ENCODE measurements at regions not wholly inside any gene's neighbourhood (a gene's known extent, or its start where the extent isn't known, plus 50 kb on each side); places are given as distances from the start of the nearest gene placed in this dataset.

DNA sequence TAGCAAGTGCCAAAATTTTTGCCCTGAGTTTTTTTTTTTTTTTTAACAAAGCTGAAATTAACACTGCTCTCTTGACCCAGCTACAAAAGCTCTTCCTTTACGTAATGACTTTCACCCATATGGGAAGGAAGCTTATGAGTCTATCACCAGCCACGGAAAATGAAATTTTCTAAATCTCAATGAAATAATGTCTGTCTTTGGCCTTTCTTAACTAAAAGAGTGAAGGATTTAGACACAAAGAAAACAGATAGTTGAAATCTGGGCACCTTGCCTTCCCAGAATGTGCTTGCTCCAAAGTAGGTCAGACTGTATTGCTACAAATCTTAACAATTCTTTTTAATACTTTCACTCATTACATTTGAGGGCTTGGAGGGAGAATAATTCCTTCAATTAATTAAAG lies 180.8 kb upstream of the MGAT5 start:
- Histone ChIP-seq H3K36me3 (ENCODE audit: control insufficient read depth, insufficient read depth, low read length) (no peaks in the 10 kb centered on the region), H3K4me1 (ENCODE audit: control insufficient read depth, insufficient read depth, low read length) (peaks cover 7% of the 10 kb centered on the region), H3K27ac (ENCODE audit: low read depth, low read length) (no peak overlapping the region), H3K9ac (ENCODE audit: low read length) (no peak overlapping the region), H3K27me3 (ENCODE audit: control insufficient read depth, insufficient read depth, low read length) (no peaks in the 10 kb centered on the region), H3K4me3 (ENCODE audit: low read length) (no peak overlapping the region)

DNA sequence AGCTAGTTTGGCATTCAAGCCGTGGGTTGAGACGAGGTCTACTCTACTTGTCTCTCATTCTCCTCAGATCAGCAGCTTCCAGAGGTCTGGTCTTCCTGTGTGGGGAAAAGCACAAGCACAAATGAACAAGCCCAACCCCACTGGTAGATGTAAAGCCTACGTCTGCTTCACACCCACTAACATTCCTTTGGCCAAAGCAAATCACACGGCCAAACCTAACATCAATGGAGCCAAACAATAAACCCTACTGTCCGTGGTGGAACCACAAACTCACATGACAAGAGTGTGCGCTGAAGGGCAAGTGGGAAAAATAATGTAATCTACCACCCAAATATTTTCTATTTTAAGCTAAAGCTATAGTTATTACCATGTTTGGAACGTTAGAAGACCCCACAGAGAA lies 179.3 kb upstream of the MGAT5 start:
- Histone ChIP-seq H3K9ac (ENCODE audit: low read length) (no peak overlapping the region), H3K4me1 (ENCODE audit: control insufficient read depth, insufficient read depth, low read length) (peaks cover 7% of the 10 kb centered on the region), H3K27ac (ENCODE audit: low read depth, low read length) (no peak overlapping the region), H3K27me3 (ENCODE audit: control insufficient read depth, insufficient read depth, low read length) (no peaks in the 10 kb centered on the region), H3K4me3 (ENCODE audit: low read length) (no peak overlapping the region), H3K36me3 (ENCODE audit: control insufficient read depth, insufficient read depth, low read length) (no peaks in the 10 kb centered on the region)

DNA sequence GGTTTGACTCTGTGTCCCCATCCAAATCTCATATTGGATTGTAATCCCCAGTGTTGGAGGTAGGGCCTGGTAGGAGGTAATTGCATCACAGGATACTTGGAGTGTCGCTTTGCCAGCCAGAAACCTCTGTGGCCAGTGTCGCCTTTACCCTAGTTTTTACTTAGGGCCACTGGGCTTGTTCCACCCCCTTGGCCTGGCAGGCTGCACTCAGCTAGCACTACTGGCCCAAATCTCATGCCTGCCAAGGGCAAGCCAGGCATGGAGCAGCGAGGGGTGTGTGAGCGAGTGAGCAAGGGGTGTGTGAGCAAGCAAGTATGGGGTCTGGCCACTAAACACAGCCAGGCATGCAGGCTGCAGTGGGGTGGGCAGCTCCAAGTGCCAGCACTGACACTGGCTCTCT lies 178.7 kb upstream of the MGAT5 start:
- peaks cover 7% of the 10 kb centered on the region for H3K4me1 ChIP-seq (ENCODE audit: control insufficient read depth, insufficient read depth, low read length)
- H3K27me3 ChIP-seq (ENCODE audit: control insufficient read depth, insufficient read depth, low read length): no peaks in the 10 kb centered on the region
- H3K27ac ChIP-seq (ENCODE audit: low read depth, low read length): no peak overlapping the region
- H3K4me3 ChIP-seq (ENCODE audit: low read length): no peak overlapping the region
- H3K36me3 ChIP-seq (ENCODE audit: control insufficient read depth, insufficient read depth, low read length): no peaks in the 10 kb centered on the region
- no peak overlapping the region for H3K9ac ChIP-seq (ENCODE audit: low read length)

DNA sequence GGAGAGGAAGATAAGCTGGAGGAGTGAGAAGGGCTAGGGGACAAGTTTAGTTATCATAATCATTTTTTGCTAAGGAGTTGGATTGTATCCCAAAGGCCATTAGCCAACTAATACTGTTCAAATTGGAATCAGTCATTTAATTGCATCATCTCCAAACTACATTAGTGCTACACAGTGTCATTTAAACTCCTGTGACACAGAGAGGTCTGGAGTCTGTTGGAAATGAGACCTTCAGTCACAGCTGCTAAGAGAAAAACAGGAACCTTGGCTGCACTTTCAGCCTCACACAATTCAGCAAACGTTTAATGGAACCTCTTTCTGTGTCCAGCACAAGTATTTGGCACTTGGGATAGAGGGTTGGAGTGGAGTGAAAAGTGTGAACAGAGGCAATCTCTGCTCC lies 175.5 kb upstream of the MGAT5 start:
- no peak overlapping the region for H3K27ac ChIP-seq (ENCODE audit: low read depth, low read length)
- H3K27me3 ChIP-seq (ENCODE audit: control insufficient read depth, insufficient read depth, low read length): no peaks in the 10 kb centered on the region
- no peaks in the 10 kb centered on the region for H3K36me3 ChIP-seq (ENCODE audit: control insufficient read depth, insufficient read depth, low read length)
- no peaks in the 10 kb centered on the region for H3K4me1 ChIP-seq (ENCODE audit: control insufficient read depth, insufficient read depth, low read length)
- no peak overlapping the region for H3K4me3 ChIP-seq (ENCODE audit: low read length)
- no peak overlapping the region for H3K9ac ChIP-seq (ENCODE audit: low read length)

DNA sequence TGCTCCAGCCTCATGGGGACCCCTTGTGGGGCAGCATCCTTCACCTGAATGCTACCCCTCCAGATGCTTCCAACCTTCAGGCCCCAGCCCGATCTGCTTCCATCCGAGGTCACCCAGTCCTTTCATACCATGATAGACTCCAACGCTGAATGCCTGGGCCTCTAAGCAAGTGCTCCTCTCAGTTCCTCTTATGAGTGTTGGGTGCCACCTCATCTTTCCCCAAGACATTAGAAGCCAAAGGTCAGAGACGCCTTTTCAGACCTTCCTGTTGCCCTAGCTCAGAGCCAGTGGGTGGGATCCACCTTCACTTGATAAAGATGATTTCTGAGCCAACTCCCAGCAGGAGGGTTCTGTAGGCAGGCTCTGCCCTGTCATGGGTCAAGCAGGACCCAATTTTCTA lies 174.5 kb upstream of the MGAT5 start:
- H3K27ac ChIP-seq (ENCODE audit: low read depth, low read length): no peak overlapping the region
- H3K9ac ChIP-seq (ENCODE audit: low read length): no peak overlapping the region
- no peaks in the 10 kb centered on the region for H3K27me3 ChIP-seq (ENCODE audit: control insufficient read depth, insufficient read depth, low read length)
- no peak overlapping the region for H3K4me3 ChIP-seq (ENCODE audit: low read length)
- no peaks in the 10 kb centered on the region for H3K4me1 ChIP-seq (ENCODE audit: control insufficient read depth, insufficient read depth, low read length)
- no peaks in the 10 kb centered on the region for H3K36me3 ChIP-seq (ENCODE audit: control insufficient read depth, insufficient read depth, low read length)

DNA sequence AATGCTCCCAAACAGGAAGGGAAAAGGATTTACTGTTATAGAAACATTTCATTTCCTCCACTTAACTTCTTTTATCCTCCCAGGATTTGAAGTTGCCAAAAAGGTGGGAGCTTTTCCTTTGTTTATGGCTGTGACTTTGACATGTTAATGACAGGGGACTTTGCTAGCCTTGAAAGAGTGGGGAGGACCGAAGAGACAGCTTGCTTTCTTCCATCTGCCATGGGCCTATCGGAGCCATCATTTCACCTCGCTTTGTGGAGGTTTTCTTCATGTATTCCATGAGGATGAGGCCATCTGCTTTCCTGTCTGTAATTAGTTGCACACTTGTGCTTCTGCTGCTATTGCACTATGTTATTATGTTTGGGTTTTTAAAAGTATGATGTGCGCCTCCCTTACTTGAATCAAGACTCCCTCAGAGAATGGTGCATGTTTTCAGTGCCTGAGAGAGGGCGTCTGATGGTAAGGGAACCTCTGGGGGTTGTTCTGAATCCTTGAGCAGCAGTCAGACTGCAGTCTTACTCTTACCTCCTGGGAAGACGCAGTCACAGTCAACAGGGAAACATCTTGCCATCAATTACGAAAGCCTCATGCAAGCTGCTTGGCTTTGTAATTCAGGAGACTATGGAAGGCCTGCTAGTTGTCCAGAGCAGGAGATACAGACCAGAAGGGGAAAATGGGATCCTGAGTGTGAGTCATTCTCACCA lies 173.3 kb upstream of the MGAT5 start:
- Histone ChIP-seq H3K27ac (ENCODE audit: low read depth, low read length) (no peak overlapping the region), H3K4me3 (ENCODE audit: low read length) (no peak overlapping the region), H3K27me3 (ENCODE audit: control insufficient read depth, insufficient read depth, low read length) (no peaks in the 10 kb centered on the region), H3K9ac (ENCODE audit: low read length) (no peak overlapping the region), H3K36me3 (ENCODE audit: control insufficient read depth, insufficient read depth, low read length) (no peaks in the 10 kb centered on the region), H3K4me1 (ENCODE audit: control insufficient read depth, insufficient read depth, low read length) (no peaks in the 10 kb centered on the region)

DNA sequence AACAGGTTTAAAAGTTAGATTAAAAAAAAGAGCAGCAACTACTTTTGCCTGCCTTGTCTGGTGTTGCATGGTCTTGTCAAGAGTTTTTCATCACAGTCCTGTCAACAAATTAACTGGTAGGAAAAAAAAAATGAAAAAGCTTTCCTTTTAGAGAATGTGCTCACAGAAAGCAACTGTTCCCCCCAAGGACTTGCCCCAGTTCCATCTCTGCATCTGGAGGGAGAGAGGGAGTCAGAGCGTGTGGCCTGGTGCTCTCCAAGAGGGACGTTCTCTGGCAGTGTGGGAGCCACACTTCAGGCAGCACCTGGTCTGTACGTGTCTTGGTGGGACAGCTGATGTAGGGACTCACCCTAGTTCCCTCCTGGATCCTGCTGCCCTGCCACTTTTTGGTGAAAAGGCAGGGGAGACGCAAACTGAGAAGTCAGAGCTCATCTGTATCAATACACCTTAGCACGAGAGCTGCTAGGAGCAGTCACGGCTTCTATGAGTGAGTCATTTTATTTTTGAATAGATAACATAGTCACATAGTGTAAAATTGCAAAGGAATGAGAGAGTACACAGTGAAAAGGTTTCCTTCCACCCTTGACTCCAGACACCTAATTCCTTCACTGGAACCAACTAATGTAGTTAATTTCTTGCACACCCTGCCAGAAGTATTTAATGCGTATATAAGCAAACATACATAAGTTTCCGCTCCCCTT lies 172.5 kb upstream of the MGAT5 start:
- H3K4me1 ChIP-seq (ENCODE audit: control insufficient read depth, insufficient read depth, low read length): no peaks in the 10 kb centered on the region
- no peak overlapping the region for H3K27ac ChIP-seq (ENCODE audit: low read depth, low read length)
- no peak overlapping the region for H3K9ac ChIP-seq (ENCODE audit: low read length)
- no peak overlapping the region for H3K4me3 ChIP-seq (ENCODE audit: low read length)
- no peaks in the 10 kb centered on the region for H3K27me3 ChIP-seq (ENCODE audit: control insufficient read depth, insufficient read depth, low read length)
- no peaks in the 10 kb centered on the region for H3K36me3 ChIP-seq (ENCODE audit: control insufficient read depth, insufficient read depth, low read length)

DNA sequence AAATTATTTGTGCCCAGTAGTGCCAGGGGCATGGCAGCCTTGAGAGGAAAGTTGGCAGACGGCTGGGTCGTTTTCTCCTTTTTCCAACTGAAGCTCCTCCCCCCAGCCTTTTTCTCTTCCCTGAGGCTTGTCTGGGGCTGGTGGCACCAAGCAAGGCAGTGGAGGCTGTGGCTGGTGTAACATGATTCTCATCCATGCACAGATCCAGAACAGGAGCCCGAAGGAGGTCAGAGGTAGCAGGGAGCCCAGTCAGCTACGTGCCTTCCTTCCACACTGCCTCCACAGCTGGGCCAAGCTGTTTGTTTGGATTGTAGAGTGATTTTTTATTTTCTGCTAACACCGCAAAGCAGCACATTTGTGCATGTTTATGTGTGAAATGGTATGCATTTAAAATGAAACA lies 170.3 kb upstream of the MGAT5 start:
- Histone ChIP-seq H3K4me1 (ENCODE audit: control insufficient read depth, insufficient read depth, low read length) (no peaks in the 10 kb centered on the region), H3K9ac (ENCODE audit: low read length) (no peak overlapping the region), H3K36me3 (ENCODE audit: control insufficient read depth, insufficient read depth, low read length) (no peaks in the 10 kb centered on the region), H3K27me3 (ENCODE audit: control insufficient read depth, insufficient read depth, low read length) (no peaks in the 10 kb centered on the region), H3K4me3 (ENCODE audit: low read length) (no peak overlapping the region), H3K27ac (ENCODE audit: low read depth, low read length) (no peak overlapping the region)

DNA sequence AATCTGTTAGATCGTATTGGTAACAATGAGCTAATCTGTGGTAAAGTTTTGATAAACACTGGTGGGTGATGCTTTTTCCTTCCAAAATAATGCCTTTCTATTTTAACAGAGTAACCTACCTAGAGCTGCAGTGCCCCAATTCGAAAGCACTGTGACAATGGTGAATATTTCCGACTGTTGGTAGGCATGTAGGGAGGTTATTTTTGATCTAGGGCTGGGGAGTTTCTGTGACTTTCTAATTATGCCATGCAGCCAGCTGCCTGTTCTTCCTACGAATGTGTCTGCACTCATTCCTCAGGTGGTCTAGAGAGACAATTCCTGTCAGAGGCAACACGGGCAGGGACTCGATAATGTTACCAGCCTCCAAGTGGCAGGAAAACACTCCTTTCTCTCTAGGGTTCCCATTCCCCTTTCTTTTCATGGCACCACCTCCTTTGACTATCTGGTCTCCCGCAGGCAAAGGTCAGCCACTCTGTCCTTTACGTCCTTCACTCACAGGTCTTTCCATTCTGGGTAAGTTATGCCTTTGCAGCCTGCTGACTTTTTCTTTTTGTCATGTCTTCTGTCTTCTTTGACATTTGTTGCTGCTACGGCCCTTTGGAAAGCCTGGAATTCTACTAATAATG lies 167.2 kb upstream of the MGAT5 start:
- no peaks in the 10 kb centered on the region for H3K4me1 ChIP-seq (ENCODE audit: control insufficient read depth, insufficient read depth, low read length)
- no peaks in the 10 kb centered on the region for H3K36me3 ChIP-seq (ENCODE audit: control insufficient read depth, insufficient read depth, low read length)
- H3K4me3 ChIP-seq (ENCODE audit: low read length): no peak overlapping the region
- no peaks in the 10 kb centered on the region for H3K27me3 ChIP-seq (ENCODE audit: control insufficient read depth, insufficient read depth, low read length)
- H3K9ac ChIP-seq (ENCODE audit: low read length): no peak overlapping the region
- H3K27ac ChIP-seq (ENCODE audit: low read depth, low read length): no peak overlapping the region

DNA sequence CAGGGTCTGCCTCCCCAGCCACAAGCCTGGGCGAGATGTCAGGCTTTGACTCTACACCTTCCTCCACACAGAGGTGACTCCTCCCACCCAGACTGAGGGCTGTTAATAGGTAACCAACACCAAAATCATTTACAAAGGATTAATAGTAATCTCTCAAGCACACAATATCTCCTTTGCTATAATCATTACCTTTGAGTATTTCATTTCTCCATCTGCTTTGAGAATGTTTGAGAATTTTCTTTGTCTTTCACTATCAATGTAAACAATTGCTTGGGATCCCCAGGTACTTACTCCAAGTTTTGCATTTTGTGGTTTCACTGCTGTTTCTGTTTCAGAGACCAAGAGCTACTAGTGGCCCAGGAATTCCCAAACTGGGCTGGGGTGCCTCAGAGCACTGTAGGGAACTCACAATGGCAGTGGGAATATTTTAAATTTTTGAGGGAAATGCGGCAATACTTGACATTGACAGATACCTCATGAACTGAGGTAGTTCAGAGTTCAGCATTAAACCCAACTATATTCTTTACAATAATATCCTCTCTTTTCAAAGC lies 166.4 kb upstream of the MGAT5 start:
- Histone ChIP-seq H3K27ac (ENCODE audit: low read depth, low read length) (no peak overlapping the region), H3K9ac (ENCODE audit: low read length) (no peak overlapping the region), H3K36me3 (ENCODE audit: control insufficient read depth, insufficient read depth, low read length) (no peaks in the 10 kb centered on the region), H3K4me3 (ENCODE audit: low read length) (no peak overlapping the region), H3K4me1 (ENCODE audit: control insufficient read depth, insufficient read depth, low read length) (no peaks in the 10 kb centered on the region), H3K27me3 (ENCODE audit: control insufficient read depth, insufficient read depth, low read length) (no peaks in the 10 kb centered on the region)

DNA sequence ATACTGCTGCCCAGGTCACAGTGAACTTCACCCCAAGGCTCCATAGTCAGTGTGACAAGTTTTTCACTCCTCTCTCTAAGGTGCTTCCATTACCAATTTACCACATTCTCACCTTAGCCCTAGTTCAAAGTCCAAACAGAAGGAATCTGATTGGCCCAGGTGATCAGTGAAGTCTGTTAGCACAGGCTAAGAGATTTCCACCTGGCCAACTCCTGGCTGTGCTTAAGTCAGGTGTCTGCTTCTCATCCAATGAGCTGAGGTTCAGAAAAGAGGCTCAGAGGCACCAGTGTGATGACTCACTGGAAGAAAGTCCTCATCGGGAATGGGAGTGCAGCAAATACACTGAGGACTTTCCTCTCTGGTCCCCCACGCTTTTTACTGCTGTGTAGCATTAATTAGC lies 164.4 kb upstream of the MGAT5 start:
- H3K36me3 ChIP-seq (ENCODE audit: control insufficient read depth, insufficient read depth, low read length): no peaks in the 10 kb centered on the region
- H3K27ac ChIP-seq (ENCODE audit: low read depth, low read length): no peak overlapping the region
- no peak overlapping the region for H3K4me3 ChIP-seq (ENCODE audit: low read length)
- no peak overlapping the region for H3K9ac ChIP-seq (ENCODE audit: low read length)
- H3K27me3 ChIP-seq (ENCODE audit: control insufficient read depth, insufficient read depth, low read length): no peaks in the 10 kb centered on the region
- no peaks in the 10 kb centered on the region for H3K4me1 ChIP-seq (ENCODE audit: control insufficient read depth, insufficient read depth, low read length)

DNA sequence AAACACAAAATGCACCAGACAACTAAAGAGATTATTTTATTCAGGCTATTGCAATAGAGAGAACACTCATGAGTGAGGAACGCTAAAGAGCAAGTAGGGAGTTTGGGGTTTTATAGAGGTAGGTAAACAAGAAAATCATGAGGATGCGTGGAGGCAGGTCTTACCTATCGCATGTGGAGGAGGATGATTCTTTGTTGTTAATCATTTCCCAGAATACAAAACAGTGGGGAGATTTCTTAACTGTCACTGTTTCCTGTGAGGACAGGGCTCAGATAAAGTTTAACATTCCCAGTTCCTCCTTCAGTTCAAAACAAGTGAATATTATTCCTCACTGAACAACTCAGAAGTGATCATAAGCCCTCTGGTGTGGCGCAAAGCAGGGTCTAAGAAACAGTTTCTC lies 156.1 kb upstream of the MGAT5 start:
- Histone ChIP-seq H3K36me3 (ENCODE audit: control insufficient read depth, insufficient read depth, low read length) (no peaks in the 10 kb centered on the region), H3K4me1 (ENCODE audit: control insufficient read depth, insufficient read depth, low read length) (no peaks in the 10 kb centered on the region), H3K4me3 (ENCODE audit: low read length) (no peak overlapping the region), H3K27ac (ENCODE audit: low read depth, low read length) (no peak overlapping the region), H3K27me3 (ENCODE audit: control insufficient read depth, insufficient read depth, low read length) (no peaks in the 10 kb centered on the region), H3K9ac (ENCODE audit: low read length) (no peak overlapping the region)

Data from rectal smooth muscle tissue (tissue), 1 donor.